ENCODE measurements at regions not wholly inside any gene's neighbourhood (a gene's known extent, or its start where the extent isn't known, plus 50 kb on each side); places are given as distances from the start of the nearest gene placed in this dataset. TPM values are rescaled to one million over a fixed set of nuclear protein-coding genes. Genes with fewer than 3 reads are reported as not detected.

DNA sequence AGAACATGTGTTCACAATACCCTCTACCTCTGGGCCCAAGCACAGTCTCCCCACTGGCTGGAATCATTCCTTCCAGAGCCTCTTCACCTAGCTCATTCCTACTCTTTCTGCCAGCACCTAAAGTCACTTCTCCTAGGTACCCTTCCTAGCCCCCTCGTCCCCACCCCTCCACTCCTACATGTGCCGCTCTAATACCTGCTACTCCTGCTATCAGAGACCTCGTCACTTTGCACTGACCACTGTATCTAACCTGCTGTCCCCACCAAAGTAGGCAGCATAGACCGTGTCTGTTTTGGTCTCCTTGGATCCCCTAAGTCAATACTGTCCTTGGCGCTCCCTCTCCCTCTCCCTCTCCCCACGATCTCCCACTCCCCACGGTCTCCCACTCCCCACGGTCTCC is 53.2 kb upstream of the PKDCC start (continued):
- TF ChIP-seq, protein P1, sequence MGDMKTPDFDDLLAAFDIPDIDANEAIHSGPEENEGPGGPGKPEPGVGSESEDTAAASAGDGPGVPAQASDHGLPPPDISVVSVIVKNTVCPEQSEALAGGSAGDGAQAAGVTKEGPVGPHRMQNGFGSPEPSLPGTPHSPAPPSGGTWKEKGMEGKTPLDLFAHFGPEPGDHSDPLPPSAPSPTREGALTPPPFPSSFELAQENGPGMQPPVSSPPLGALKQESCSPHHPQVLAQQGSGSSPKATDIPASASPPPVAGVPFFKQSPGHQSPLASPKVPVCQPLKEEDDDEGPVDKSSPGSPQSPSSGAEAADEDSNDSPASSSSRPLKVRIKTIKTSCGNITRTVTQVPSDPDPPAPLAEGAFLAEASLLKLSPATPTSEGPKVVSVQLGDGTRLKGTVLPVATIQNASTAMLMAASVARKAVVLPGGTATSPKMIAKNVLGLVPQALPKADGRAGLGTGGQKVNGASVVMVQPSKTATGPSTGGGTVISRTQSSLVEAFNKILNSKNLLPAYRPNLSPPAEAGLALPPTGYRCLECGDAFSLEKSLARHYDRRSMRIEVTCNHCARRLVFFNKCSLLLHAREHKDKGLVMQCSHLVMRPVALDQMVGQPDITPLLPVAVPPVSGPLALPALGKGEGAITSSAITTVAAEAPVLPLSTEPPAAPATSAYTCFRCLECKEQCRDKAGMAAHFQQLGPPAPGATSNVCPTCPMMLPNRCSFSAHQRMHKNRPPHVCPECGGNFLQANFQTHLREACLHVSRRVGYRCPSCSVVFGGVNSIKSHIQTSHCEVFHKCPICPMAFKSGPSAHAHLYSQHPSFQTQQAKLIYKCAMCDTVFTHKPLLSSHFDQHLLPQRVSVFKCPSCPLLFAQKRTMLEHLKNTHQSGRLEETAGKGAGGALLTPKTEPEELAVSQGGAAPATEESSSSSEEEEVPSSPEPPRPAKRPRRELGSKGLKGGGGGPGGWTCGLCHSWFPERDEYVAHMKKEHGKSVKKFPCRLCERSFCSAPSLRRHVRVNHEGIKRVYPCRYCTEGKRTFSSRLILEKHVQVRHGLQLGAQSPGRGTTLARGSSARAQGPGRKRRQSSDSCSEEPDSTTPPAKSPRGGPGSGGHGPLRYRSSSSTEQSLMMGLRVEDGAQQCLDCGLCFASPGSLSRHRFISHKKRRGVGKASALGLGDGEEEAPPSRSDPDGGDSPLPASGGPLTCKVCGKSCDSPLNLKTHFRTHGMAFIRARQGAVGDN (IDR thresholded peaks at IDR 0.05): no peak
- TF ChIP-seq, protein P2, sequence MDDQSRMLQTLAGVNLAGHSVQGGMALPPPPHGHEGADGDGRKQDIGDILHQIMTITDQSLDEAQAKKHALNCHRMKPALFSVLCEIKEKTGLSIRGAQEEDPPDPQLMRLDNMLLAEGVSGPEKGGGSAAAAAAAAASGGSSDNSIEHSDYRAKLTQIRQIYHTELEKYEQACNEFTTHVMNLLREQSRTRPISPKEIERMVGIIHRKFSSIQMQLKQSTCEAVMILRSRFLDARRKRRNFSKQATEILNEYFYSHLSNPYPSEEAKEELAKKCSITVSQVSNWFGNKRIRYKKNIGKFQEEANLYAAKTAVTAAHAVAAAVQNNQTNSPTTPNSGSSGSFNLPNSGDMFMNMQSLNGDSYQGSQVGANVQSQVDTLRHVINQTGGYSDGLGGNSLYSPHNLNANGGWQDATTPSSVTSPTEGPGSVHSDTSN (IDR thresholded peaks at IDR 0.05; ENCODE audit: insufficient replicate concordance, low read depth, low read length): no peak

DNA sequence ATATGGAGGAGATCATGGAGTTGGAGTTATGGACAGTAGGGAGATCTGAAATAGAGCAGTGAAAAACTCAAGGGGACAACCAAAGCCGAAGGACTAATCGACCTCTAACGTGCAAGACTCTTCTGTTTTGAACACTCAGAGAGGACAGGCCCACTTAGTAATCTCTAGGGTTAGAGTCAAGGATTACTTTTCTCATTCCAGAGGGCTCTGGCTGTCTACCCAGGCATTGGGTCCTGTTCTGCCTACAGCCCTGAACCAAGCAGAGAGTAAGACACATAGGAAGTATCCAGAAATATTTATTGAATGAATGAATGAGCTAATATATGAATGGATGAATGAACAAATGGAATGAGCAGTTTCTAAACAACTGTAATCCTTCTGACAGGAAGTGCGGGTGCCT is 50.3 kb upstream of the PKDCC start:
- intact Hi-C loops (cut with micrococcal nuclease; ENCODE audit: unreplicated experiment): no loop called here

More for the DNA sequence above, 50.3 kb upstream of the PKDCC start:
- DNase-seq (ENCODE audit: low read depth, low spot score): no peak
- FAIRE-seq: no peak
- CTCF ChIA-PET: interaction anchor here (0.9 kb wide), 1 partner anchor 16 kb away, joined by 3 read pairs; no protein-coding TSS in a partner anchor
- Histone ChIP-seq H3K4me3 (no peak overlapping the region), H3K9me3 (replicated peaks; ENCODE audit: control insufficient read depth, insufficient read depth, low read length) (no peaks in the 10 kb centered on the region), H4K20me1 (ENCODE audit: control insufficient read depth, insufficient read depth) (no peaks in the 10 kb centered on the region), H3K27me3 (replicated peaks in 1 of 2; ENCODE audit: control insufficient read depth in 2 of 2, insufficient read depth in 2 of 2, low read length in 1 of 2) (no peaks in the 10 kb centered on the region; a peak in 2 of 4 replicates), H3K79me2 (ENCODE audit: control insufficient read depth, insufficient read depth, low read length) (no peaks in the 10 kb centered on the region), H3K36me3 (ENCODE audit: control insufficient read depth in 2 of 2, insufficient read depth in 2 of 2, low read length in 1 of 2) (no peaks in the 10 kb centered on the region), H3K4me1 (ENCODE audit: control insufficient read depth, insufficient read depth, low read length) (no peaks in the 10 kb centered on the region), H3K27ac (ENCODE audit: control insufficient read depth, insufficient read depth) (no peak overlapping the region), H3K4me2 (ENCODE audit: control insufficient read depth, insufficient read depth) (no peak overlapping the region), H2AFZ (ENCODE audit: control insufficient read depth, low read depth, low read length) (no peak overlapping the region), H3K9ac (ENCODE audit: control insufficient read depth, insufficient read depth, low read length) (no peak overlapping the region)
- RAD21 ChIA-PET (ENCODE audit: unreplicated experiment): no interaction called here
- ATAC-seq: no peak
- BruUV-seq (replicated peaks): no TSS peak
- POLR2A ChIA-PET: no interaction called here
- SMC1A ChIA-PET (ENCODE audit: uncharacterized antibody, unreplicated experiment): no interaction called here
- in situ Hi-C loops (cut with MboI): no loop called here
- 25% methylated on average over 4 of the region's 4 CpGs for WGBS (ENCODE audit: insufficient coverage, insufficient replicate concordance, low lambda C conversion rate, missing lambda C conversion rate)
- TF ChIP-seq SREBF1 (IDR thresholded peaks at IDR 0.05; ENCODE audit: low read length) (no peak), HCFC1 (IDR thresholded peaks at IDR 0.05; ENCODE audit: low read length) (no peak), RUNX3 (IDR thresholded peaks at IDR 0.05; ENCODE audit: low read length) (no peak), TCF7 (IDR thresholded peaks at IDR 0.05; ENCODE audit: borderline replicate concordance) (no peak)
- TF ChIP-seq, protein P3, sequence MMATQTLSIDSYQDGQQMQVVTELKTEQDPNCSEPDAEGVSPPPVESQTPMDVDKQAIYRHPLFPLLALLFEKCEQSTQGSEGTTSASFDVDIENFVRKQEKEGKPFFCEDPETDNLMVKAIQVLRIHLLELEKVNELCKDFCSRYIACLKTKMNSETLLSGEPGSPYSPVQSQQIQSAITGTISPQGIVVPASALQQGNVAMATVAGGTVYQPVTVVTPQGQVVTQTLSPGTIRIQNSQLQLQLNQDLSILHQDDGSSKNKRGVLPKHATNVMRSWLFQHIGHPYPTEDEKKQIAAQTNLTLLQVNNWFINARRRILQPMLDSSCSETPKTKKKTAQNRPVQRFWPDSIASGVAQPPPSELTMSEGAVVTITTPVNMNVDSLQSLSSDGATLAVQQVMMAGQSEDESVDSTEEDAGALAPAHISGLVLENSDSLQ (IDR thresholded peaks at IDR 0.05): no peak

Small RNAs in the stretch of these regions (small RNA-seq; reads per million reads assigned to genes)
- not detected for gene RF00019
- not detected for gene RNU4-63P

All from GM12878 (cell line).